ENCODE measurements at regions not wholly inside any gene's neighbourhood (a gene's known extent, or its start where the extent isn't known, plus 50 kb on each side); places are given as distances from the start of the nearest gene placed in this dataset.
"Not testable (repeated sequence)": the region's sequence is repeated elsewhere in the genome, so short reads cannot be mapped to it uniquely, and the experiment has no call there.

DNA sequence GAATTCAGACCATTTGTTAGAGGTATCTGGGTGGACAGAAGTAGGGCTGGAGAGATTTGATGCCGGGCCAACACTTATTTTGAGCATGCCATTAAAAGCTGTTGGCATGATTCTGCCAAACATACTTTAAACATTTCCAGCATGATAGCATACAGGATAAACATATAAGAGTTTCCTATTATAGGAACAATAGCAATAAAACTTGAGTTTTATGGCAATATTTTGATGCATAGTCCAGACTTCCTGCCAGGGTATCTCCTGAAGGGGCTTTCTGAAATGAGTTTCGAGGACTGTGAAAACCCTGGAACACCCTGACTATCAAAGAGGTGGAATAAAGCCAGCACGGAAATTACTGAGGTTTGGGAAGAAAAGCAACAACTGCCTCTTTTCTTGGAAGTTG is 1398.0 kb upstream of the NXPH2 start:
- no peak for DNase-seq (ENCODE audit: low read depth)

DNA sequence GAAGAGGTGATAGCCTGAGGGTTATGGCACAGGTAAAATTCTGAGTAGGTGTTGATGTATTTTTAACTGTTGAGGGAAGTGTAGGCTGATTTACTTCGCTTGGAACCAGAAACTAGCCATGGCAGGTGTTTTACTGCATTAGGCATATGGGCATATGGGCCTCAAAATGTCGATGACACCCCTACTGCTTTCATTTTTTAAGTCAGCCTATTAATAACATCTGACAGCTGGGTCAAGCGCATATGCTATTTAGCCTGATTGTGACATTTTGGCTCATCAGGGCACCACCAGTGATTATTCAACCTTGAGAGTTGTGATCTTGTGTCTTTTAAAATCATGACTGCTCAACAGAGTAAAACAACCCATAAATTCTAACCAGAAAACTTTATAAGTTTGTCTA is 1396.9 kb upstream of the NXPH2 start:
- DNase-seq (ENCODE audit: low read depth): no peak

DNA sequence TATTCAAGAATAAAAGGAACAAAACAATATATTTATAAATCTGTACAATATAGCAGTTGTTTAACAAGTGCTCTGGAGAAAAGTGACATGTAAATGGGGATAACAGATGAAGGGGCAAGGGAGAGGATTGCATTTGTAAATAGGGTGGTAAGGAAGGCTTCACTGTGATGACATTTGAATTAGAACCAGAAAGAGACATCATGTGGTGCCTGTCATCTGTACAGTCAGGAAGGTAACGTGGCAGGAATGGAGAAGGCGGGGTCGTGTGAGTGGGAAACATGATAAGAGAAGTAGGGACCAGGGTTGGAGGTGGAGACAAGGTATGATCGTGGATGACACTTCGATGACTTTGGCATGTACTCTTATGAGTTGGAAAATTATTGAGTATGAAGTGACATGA is 1393.6 kb upstream of the NXPH2 start:
- no peak for DNase-seq (ENCODE audit: low read depth)

DNA sequence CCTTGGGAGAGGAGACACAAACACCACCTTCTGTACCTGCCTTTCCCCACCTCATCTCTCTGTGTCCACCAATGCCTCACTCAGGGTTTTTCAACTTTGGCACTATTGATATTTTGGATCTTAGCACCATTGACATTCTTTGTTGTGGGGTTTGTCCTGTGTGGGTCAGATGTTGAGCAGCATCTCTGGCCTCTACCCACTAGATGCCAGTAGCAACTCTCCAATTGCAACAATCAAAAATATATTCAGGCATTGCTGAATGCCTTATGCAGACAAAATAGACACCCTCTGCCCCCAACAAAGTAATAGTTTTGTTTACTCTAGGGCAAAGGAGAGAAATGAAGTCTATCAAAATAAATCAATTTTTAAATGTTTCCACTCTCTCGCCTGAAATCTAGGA is 1384.3 kb upstream of the NXPH2 start:
- DNase-seq (ENCODE audit: low read depth): no peak

DNA sequence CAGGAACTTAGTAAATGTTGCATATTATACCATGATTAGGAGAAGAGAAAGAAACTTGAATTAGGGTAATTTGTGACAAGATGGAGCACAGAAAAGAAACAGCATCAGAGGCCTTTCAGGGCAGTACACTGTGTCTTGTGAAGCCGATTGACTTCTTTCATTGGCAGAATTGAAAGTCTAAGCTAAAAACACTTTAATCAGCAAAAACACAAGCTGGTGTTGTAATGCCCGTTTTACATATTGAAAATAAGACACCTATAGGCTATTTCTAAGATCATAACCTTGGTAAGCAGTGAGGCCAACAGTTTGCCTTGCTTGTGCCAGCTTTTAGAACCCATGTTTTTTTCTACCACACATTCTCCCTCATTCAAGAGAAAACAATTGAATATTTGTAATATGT is 1378.1 kb upstream of the NXPH2 start:
- no peak for DNase-seq (ENCODE audit: low read depth)

DNA sequence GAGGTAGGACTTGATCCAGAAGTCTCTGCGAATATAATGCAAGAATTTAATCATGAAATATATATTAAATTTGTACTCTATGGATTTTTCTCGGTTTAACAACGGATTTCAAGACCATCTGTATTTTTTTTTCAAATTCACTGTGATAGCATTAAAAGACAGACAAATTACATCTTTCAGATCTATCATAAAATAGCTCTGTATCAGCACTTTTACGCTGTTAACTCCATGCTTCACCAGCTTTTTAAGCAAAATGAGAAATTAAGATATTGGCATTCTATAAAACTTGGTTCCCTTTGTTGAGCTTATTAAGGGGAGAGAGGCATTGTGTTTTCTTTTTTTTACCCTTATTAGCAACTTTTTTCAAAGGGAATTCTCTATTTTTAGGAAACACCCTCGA is 1377.6 kb upstream of the NXPH2 start:
- DNase-seq (ENCODE audit: low read depth): no peak

DNA sequence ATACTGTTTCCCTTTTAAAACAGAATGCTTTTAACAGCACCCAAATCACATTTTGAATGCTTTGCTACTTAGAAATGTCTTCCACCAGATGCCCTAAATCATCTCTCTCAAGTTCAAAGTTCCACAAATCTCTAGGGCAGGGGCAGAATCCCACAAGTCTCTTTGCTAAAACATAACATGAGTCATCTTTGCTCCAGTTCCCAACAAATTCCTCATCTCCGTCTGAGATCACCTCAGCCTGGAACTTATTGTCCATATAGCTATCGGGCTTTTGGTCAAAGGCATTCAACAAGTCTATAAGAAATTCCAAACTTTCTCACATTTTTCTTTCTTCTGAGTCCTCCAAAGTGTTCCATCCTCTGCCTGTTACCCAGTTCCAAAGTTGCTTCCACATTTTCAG is 1374.5 kb upstream of the NXPH2 start:
- DNase-seq (ENCODE audit: low read depth): no peak

DNA sequence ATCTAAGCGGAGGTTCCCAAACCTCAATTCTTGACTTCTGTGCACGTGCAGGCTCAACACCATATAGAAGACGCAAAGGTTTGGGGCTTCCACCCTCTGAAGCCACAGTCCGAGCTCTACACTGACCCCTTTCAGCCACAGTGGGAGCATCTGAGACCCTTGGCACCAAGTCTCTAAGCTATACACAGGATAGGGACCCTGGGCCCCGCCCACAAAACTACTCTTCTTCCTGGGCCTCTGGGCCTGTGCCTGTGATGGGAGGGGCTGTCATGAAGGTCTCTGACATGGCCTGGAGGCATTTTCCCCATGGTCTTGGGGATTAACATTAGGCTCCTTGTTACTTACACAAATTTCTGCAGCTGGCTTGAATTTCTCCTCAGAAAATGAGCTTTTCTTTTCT is 1374.1 kb upstream of the NXPH2 start:
- DNase-seq (ENCODE audit: low read depth): no peak

DNA sequence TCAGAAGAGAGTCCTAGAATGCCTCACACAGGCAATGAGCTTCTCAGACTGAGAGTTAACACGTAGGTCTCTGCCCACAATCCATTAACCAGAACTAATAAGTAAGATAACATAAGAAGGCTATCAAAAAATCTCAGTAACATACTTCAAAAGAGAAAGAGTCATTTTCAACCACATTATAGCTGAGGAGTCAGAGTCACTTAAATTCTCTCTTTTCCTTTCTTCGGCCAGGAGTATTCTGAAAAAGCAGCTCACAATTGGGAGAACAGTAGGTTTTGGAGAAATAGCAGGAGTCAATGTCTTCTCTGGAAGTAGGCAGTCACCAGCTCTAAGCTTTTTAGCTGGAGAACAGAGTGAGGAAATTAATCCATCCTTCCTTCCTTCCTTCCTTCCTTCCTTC is 1364.4 kb upstream of the NXPH2 start:
- no peak for DNase-seq (ENCODE audit: low read depth)

DNA sequence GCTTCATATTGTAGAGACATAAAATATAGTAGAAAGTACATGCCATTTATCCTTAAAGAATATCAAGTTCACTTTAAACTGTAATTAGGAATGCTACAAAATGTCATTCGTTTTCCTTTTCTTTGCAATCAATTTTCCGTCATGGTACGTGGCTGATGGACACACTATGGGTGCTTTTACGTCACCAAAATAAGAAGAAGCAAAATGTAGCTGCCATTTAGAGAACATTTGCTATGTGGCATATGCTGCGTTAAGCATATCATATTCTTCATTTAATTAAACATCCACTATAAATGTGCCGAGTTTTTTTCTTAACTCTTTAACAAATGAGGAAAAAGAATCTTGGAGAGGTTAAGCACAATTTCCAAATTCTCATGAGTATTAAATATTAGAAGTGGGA is 1358.5 kb upstream of the NXPH2 start:
- no peak for DNase-seq (ENCODE audit: low read depth)

DNA sequence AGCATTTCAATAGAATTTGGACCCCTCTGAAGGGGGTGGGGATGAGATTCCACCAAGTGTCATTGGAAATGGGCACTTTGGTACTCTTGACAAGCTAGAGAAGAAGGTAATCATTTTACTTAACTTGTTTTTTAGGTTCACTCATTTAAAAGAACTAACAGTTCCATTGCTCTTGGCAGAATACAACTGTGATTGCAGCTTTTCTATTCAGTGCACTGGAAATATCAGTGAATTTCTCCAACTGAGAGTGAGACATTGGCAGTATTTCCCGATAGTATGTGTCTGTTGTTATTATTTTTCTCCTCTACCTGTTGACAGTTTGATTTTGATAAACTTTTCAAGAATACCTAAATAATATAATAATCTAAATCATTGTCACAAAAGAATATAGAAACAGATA is 1356.7 kb upstream of the NXPH2 start:
- DNase-seq (ENCODE audit: low read depth): no peak

DNA sequence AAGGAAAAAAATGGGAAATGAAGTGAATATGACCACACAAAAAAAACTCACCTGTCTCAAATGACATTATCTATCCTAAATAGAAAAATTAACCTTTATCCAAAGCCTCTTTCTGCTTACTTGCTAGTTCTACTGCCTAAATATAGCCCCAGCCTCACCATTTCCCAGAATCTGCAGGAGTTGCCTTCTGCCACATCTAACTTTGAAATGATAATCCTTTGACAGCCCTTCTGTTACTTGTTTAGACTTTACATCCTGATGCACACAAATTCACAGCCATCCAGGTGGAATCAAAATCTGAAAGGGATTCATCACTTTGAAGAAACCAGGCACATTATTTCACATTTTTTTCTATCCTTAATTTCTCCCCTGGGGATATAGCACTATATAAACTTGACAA is 1356.2 kb upstream of the NXPH2 start:
- DNase-seq (ENCODE audit: low read depth): no peak

DNA sequence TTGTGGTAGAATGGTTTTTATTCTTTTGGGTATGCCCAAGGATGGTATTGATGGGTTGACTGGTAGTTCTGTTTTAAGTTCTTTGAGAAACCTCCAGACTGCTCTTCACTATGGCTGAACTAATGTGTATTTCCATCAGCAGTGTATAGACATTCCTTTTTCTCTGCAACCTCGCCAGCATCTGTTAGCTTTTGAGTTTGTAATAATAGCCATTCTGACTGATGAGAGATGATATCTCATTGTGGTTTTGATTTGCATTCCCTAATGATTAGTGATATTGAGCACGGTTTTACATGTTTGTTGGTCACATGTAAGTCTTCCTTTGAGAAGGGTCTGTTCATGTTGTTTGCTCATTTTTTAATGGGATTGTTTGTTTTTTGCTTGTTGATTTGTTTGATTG is 1348.7 kb upstream of the NXPH2 start:
- DNase-seq (ENCODE audit: low read depth): no peak

DNA sequence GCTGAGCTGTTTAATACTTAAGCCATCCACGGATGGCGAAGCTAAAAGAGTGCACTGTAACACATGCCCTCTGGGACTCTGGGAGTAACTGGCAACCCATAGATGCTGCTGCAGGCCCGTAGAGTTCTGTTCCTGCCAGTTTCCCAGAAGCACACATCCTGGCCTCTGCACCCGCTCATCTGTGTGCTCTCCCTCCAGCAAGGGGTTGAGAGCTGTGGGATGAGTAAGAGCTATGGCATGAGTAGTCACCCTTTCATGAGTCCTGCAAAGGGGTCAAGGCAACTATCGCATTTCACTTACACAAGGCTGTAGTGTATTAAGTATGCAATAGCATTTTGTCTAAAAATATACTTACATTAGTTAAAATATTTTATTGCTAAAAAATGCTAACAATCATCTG is 1341.8 kb upstream of the NXPH2 start:
- DNase-seq (ENCODE audit: low read depth): peak; percentile 22

DNA sequence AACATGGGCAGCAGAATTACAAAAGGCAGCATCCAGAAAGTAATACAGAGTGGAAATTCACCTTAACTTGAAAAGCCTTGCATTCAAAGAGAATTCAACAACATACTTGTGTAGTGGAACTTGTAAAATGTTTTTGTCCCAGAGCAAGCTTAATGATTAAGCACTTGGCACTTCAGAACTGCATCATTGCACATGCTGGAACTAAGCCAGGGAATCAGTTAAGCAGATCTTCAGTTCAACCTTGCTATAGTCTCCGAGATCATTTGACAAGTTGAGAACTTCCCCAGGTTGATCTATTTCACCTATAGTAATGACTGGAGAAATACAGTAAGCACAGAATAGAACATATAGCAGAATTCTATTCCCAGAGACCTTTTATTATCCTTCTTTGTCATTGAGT is 1337.2 kb upstream of the NXPH2 start:
- DNase-seq (ENCODE audit: low read depth): no peak

DNA sequence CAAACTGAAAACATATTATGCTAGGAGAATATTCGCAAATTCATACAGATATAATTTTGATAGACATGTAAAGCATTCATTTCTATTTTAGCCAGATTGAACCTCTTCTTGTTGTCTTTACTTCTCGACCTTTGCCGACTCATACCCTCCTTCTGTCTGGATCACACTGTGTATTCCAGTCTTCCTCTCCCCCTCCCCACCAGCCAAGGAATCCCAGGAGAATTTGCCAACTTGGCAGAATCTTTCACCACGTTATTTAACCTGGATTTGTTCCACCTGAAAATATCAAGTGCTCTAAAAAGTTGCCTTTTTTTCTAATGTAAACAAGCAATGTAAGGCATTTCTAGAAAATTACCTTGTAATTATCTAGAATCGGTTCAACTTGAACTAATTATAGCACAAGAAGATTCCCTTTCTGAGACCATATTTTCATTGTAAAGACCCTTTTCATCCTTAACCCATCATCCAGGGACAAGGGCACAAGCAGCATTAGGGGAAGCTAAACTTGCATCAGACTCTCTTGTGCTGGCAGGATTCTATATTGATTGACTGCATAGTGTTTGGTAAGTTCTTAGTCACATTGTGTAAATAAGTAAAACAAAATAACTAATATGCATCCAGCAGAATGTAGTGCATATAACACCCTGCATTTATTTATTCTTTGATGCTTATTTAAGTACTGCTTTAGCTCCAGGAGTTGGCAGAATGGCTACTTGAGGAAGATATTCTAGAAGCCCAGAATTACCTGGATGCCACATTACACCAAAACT is 1328.7 kb upstream of the NXPH2 start:
- no peak for DNase-seq (ENCODE audit: low read depth)

DNA sequence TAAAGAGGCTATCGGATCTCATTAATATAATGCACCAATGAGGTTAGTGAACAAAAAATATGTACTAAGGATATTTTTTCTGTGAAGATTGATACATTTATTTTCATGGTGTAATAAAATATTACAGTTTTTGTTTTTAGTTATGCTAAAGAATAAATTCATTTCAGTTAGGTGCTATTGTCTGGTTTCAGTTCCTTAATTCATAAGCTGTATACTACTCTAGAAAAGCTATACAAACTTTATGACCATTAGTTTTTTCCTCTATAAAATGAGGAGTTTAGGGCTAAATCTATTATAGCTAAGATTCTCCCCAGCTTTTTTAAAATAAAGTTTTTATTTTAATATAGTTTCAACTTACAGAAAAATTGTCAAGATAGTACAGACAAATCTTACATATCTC is 1311.7 kb upstream of the NXPH2 start:
- no peak for DNase-seq (ENCODE audit: low read depth)

DNA sequence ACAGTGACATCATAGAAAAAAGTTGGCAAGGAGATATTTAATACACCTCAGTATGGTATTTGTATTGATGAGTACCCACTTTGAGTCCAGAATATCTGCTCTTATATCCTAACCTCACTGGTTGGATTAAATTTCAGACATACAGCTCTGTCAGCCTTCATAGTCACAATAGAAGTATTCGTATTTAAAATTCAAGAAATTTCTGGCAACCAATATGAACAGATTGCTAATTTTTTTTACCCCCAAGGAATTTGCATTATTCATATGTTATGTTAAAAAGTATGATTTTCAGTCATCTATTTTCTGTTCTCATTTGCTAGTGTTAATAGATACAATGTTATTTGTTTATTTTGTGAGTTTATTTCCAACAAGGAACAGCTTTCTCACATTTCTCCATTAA is 1306.8 kb upstream of the NXPH2 start:
- no peak for DNase-seq (ENCODE audit: low read depth)

DNA sequence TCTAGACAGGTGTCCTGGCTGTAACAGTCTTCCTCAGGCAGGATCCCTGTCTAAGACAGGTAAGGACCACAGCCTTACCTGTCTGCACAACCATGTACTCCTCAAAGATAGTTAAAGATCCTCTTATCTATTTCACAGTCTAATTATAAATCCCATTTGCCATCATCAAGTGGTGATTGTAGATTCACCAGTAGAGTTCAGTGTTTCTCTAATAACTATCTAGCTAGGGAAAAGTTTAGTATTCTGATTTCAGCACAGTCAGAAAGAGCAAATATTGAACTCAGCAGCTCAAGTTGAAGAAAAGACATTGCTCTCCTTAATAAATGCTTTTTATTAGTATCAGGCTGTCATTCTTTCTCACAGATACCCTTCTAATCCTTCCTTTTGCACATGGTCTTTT is 1305.5 kb upstream of the NXPH2 start:
- DNase-seq (ENCODE audit: low read depth): no peak

DNA sequence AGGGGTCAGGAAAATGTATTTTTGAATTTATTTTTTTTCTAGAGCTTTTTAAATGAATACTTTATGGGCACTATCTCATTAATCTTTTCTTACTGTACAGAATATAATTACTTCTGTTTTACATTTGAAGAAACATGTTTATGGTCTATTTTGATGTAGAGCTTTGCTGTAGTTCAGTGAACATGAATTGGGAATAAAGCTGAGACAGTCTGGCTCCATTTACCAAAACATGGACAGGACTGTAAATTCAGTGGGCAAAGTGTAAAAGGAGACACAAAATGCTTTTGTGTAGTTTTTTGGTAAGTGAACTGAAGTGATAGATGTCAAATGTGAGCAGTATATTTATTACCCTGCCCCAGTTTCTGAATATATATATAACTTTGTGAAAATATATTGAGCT is 1298.8 kb upstream of the NXPH2 start:
- DNase-seq (ENCODE audit: low read depth): no peak

DNA sequence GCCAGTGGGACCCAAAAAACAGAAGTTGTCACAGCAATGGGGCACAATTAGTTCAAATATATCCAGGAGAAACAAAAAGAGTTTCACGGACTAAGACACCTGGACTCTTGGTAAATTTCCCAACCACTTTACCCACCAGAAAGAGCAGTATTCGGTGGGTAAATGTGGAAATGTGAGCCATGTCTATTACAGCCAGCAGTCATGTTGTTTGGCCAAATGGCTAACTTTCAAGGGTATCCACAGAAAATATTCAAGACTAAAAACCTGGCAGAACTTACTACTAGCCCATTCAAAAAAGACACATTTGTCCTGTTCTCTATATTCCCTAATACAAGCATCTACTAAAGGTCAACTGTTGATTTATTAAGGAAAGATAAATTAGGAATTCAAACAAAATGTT is 1296.0 kb upstream of the NXPH2 start:
- DNase-seq (ENCODE audit: low read depth): no peak

DNA sequence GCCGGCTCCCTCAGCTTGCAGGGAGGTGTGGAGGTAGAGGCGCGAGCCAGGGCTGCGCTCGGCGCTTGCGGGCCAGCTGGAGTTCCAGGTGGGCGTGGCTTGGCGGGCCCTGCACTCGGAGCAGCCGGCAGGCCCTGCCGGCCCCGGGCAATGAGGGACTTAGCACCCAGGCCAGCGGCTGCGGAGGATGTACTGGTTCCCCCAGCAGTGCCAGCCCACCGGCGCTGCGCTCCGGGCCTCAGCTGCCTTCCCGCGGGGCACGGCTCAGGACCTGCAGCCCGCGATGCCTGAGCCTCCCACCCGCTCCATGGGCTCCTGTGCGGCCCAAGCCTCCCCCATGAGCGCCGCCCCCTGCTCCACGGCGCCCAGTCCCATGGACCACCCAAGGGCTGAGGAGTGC is 1293.6 kb upstream of the NXPH2 start:
- not testable (repeated sequence) for DNase-seq (ENCODE audit: low read depth)

DNA sequence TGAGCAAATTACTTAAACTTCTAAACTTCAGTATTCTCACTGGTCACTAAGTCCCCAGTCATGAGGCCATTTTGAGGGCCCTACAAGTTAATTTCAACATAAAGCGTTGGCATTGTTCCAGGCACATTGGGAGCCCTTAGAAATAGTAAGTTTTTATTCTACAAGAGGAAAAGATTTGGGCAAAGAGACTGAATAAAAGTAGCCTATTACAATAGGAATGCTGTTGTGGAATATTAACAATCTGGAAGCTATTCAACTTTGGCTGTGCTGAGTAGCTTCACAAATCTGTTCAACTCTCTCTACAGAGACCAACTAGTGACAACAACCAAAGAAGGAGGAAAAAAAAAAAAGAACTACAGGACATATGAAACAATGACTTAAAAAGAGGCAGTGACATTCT is 1287.5 kb upstream of the NXPH2 start:
- no peak for DNase-seq (ENCODE audit: low read depth)

DNA sequence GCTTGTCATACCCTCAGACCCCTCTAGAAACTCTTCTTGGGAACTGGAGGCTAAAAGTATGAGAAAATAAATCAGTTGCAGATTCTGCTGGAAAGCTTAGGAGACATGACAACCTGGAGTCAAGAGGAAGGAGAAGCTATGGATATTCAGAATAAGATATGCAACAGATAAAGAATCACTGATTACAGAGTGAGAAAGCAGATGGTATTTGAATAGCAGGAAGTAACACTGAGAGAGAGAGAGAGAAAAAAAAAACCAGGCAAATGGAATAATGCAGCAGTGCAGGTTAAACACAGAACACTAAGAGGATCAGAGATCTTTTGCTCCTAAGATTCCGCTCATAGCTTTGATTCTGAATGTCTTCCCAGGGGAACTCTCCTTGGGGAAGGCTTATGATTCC is 1284.1 kb upstream of the NXPH2 start:
- no peak for DNase-seq (ENCODE audit: low read depth)

DNA sequence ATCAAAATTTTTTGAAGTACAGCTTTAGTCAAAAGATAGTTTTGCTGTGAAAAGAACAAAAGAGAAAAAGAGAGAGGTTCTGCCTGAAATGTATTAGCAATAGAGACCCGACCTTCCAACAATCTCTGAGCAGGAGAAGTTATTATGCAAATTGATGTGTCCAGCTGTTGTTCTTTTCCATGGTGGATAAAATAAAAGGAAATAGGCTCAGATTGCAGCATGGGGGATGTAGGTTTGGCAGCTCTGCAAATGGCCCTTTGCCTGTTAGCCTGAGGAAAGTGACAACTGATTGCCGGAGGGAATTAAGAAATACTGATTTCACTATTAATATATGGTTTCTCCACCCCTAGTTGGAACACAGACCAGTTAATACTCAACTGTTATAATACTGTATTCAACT is 1283.2 kb upstream of the NXPH2 start:
- no peak for DNase-seq (ENCODE audit: low read depth)

Data from non-pigmented ciliary epithelial cell (primary cell).